BJ (cell line): ENCODE measurements at regions not wholly inside any gene's neighbourhood (a gene's known extent, or its start where the extent isn't known, plus 50 kb on each side); places are given as distances from the start of the nearest gene placed in this dataset.

Experiments used
- CTCF ChIA-PET: fragments of 350-600 bp; formaldehyde crosslinking; extraction: SDS; loops from one replicate; lab custom pipeline; 2021; ENCODE audit warnings: antibody characterized with exemption, inconsistent platforms; lab: Yijun Ruan, JAX
- POLR2A ChIA-PET: fragments of 300-600 bp; sonication (Branson Sonifier 250); formaldehyde crosslinking; extraction: SDS; loops from one replicate; lab custom pipeline; 2021; ENCODE audit warnings: antibody characterized with exemption; lab: Charles Lee
- DNase-seq: peaks from one replicate; pipeline ENCODE4 v3.0.0-alpha.2; 2011; ENCODE audit warnings: low read depth
- H3K27me3 ChIP-seq: 2 replicates; pipeline ENCODE4 v1.6.0; 2011; ENCODE audit warnings: low read length; ENCODE audit not compliant: control insufficient read depth, insufficient read depth
- H3K36me3 ChIP-seq: 2 replicates; pipeline ENCODE4 v1.5.1; 2011; ENCODE audit warnings: low read length; ENCODE audit not compliant: control insufficient read depth, insufficient read depth
- H3K4me3 ChIP-seq: 2 replicates; pipeline ENCODE4 v1.5.1; 2011; ENCODE audit warnings: low read depth, mild to moderate bottlenecking, control low read depth, low read length
- CTCF ChIP-seq: IDR thresholded peaks from 2 replicates; pipeline ENCODE4 v1.5.1; 2011; ENCODE audit warnings: low read depth, mild to moderate bottlenecking, control low read depth, inconsistent platforms, low read length, moderate library complexity; ENCODE audit not compliant: insufficient read depth

GRCh38 chr5:72760259-72760658, 56.2 kb upstream of the TNPO1 start:
- no peaks in the 10 kb centered on the region for H3K36me3 ChIP-seq
- no peak for DNase-seq
- no peak overlapping the region for H3K4me3 ChIP-seq
- TF ChIP-seq CTCF: no peak
- POLR2A ChIA-PET: no interaction called here
- CTCF ChIA-PET: no interaction called here
- no peaks in the 10 kb centered on the region for H3K27me3 ChIP-seq

GRCh38 chr5:72752909-72753308, 63.6 kb upstream of the TNPO1 start:
- H3K36me3 ChIP-seq: no peaks in the 10 kb centered on the region
- CTCF ChIA-PET: interaction anchor here (1.0 kb wide), 1 partner anchor 86 kb away, joined by 4 read pairs; no protein-coding TSS in a partner anchor
- H3K27me3 ChIP-seq: peaks cover 2% of the 10 kb centered on the region; the same call in 1 of the 2 replicates
- no peak overlapping the region for H3K4me3 ChIP-seq
- no peak for TF ChIP-seq CTCF
- POLR2A ChIA-PET: no interaction called here
- no peak for DNase-seq

- no peak for DNase-seq
- H3K27me3 ChIP-seq: peaks cover 2% of the 10 kb centered on the region; the same call in 1 of the 2 replicates
- POLR2A ChIA-PET: no interaction called here
- no peak for TF ChIP-seq CTCF
- CTCF ChIA-PET: no interaction called here
- no peaks in the 10 kb centered on the region for H3K36me3 ChIP-seq
- H3K4me3 ChIP-seq: no peak overlapping the region
These were observed 67.0 kb upstream of the TNPO1 start for GRCh38 chr5:72749362-72749997.

- no peak for DNase-seq
- POLR2A ChIA-PET: no interaction called here
- H3K36me3 ChIP-seq: no peaks in the 10 kb centered on the region
- H3K27me3 ChIP-seq: peaks cover 2% of the 10 kb centered on the region; the same call in 1 of the 2 replicates
- H3K4me3 ChIP-seq: no peak overlapping the region
- CTCF ChIA-PET: no interaction called here
- TF ChIP-seq CTCF: no peak
These were observed 68.6 kb upstream of the TNPO1 start for GRCh38 chr5:72747826-72748225.

GRCh38 chr5:72746736-72747135, 69.7 kb upstream of the TNPO1 start:
- ChIA-PET POLR2A (no interaction called here), CTCF (no interaction called here)
- Histone ChIP-seq H3K36me3 (no peaks in the 10 kb centered on the region), H3K4me3 (no peak overlapping the region), H3K27me3 (peaks cover 2% of the 10 kb centered on the region; the same call in 1 of the 2 replicates)
- no peak for TF ChIP-seq CTCF
- DNase-seq: peak; percentile 2
